SK-N-SH treated with all-trans-retinoic acid at 6 μM for 48 hours (cell line): ENCODE measurements at regions not wholly inside any gene's neighbourhood (a gene's known extent, or its start where the extent isn't known, plus 50 kb on each side); places are given as distances from the start of the nearest gene placed in this dataset.
"Not testable (repeated sequence)": the region's sequence is repeated elsewhere in the genome, so short reads cannot be mapped to it uniquely, and the experiment has no call there.

Source experiments
- ATAC-seq: fragments of 200-7000 bp; cut with Tn5 transposase; 3 replicates; pipeline ENCODE4 v1.9.1; 2020; ENCODE audit warnings: mild to moderate bottlenecking, moderate library complexity
- ARNTL ChIP-seq: fragments of 450-650 bp; formaldehyde crosslinking; IDR thresholded peaks from 2 replicates; pipeline ENCODE4 v1.5.0; 2020; ENCODE audit warnings: low read depth, mild to moderate bottlenecking, moderate library complexity, borderline replicate concordance
- BACH2 ChIP-seq: fragments of 250-450 bp; sonication (Bioruptor Pico); IDR thresholded peaks from 2 replicates; pipeline ENCODE4 v1.9.0; 2021; ENCODE audit warnings: mild to moderate bottlenecking, borderline replicate concordance
- CSDC2 ChIP-seq: fragments of 250-450 bp; sonication (Bioruptor Pico); IDR thresholded peaks from 2 replicates; pipeline ENCODE4 v1.5.0; 2020; ENCODE audit warnings: mild to moderate bottlenecking, moderate library complexity
- ESRRG ChIP-seq: fragments of 250-450 bp; sonication (Bioruptor Pico); IDR thresholded peaks from 2 replicates; pipeline ENCODE4 v1.6.1; 2021; ENCODE audit warnings: mild to moderate bottlenecking
- GLIS3 ChIP-seq: fragments of 250-450 bp; sonication (Bioruptor Pico); IDR thresholded peaks from 2 replicates; pipeline ENCODE4 v1.5.0; 2020; ENCODE audit warnings: mild to moderate bottlenecking, moderate library complexity
- OSR1 ChIP-seq: fragments of 250-450 bp; sonication (Bioruptor Pico); IDR thresholded peaks from 2 replicates; pipeline ENCODE4 v1.8.0; 2022; ENCODE audit warnings: moderate library complexity, mild to moderate bottlenecking, inconsistent platforms
- PATZ1 ChIP-seq: fragments of 250-450 bp; sonication (Bioruptor Pico); IDR thresholded peaks from 2 replicates; pipeline ENCODE4 v1.8.0; 2020; ENCODE audit warnings: mild to moderate bottlenecking, moderate library complexity, borderline replicate concordance
- RARB ChIP-seq: fragments of 250-450 bp; sonication (Bioruptor Pico); IDR thresholded peaks from 2 replicates; pipeline ENCODE4 v1.8.0; 2021; ENCODE audit warnings: mild to moderate bottlenecking, moderate library complexity
- SNAI2 ChIP-seq: fragments of 250-450 bp; sonication (Bioruptor Pico); IDR thresholded peaks from 2 replicates; pipeline ENCODE4 v1.5.0; 2020; ENCODE audit warnings: mild to moderate bottlenecking, moderate library complexity
- TCF4 ChIP-seq: fragments of 250-450 bp; sonication (Bioruptor Pico); IDR thresholded peaks from 2 replicates; pipeline ENCODE4 v1.8.0; 2021; ENCODE audit warnings: mild to moderate bottlenecking, moderate library complexity, borderline replicate concordance
- TOX ChIP-seq: fragments of 250-450 bp; sonication (Bioruptor Pico); IDR thresholded peaks from 2 replicates; pipeline ENCODE4 v1.8.0; 2021; ENCODE audit warnings: mild to moderate bottlenecking, moderate library complexity, borderline replicate concordance
- ZC3H10 ChIP-seq: fragments of 250-450 bp; sonication (Bioruptor Pico); IDR thresholded peaks from 2 replicates; pipeline ENCODE4 v1.5.1; 2021; ENCODE audit warnings: mild to moderate bottlenecking, moderate library complexity
- ZFP3 ChIP-seq: fragments of 250-450 bp; sonication (Bioruptor Pico); IDR thresholded peaks from 2 replicates; pipeline ENCODE4 v1.5.0; 2020; ENCODE audit warnings: mild to moderate bottlenecking, moderate library complexity
- ZFP30 ChIP-seq: fragments of 450-650 bp; formaldehyde crosslinking; IDR thresholded peaks from 2 replicates; pipeline ENCODE4 v1.5.0; 2022; ENCODE audit warnings: mild to moderate bottlenecking, moderate library complexity
- ZNF565 ChIP-seq: fragments of 450-650 bp; formaldehyde crosslinking; conservative IDR thresholded peaks from 2 replicates; pipeline ENCODE4 v1.5.0; 2020; ENCODE audit warnings: low read depth, mild to moderate bottlenecking, moderate library complexity
- ZNF8 ChIP-seq: fragments of 450-650 bp; formaldehyde crosslinking; IDR thresholded peaks from 2 replicates; pipeline ENCODE4 v1.5.0; 2020; ENCODE audit warnings: mild to moderate bottlenecking, moderate library complexity
- TF ChIP-seq, protein P1 (sequence below): fragments of 250-450 bp; sonication (Bioruptor Pico); IDR thresholded peaks from 2 replicates; pipeline ENCODE4 v1.5.0; 2020; ENCODE audit warnings: mild to moderate bottlenecking, moderate library complexity
- TF ChIP-seq, protein P2 (sequence below): fragments of 250-450 bp; sonication (Bioruptor Pico); IDR thresholded peaks from 2 replicates; pipeline ENCODE4 v1.8.0; 2021; ENCODE audit warnings: low read depth, mild to moderate bottlenecking, moderate library complexity, borderline replicate concordance
- TF ChIP-seq, protein P3 (sequence below): fragments of 250-450 bp; sonication (Bioruptor Pico); IDR thresholded peaks from 2 replicates; pipeline ENCODE4 v1.5.1; 2020; ENCODE audit warnings: low read depth, mild to moderate bottlenecking, moderate library complexity

DNA sequence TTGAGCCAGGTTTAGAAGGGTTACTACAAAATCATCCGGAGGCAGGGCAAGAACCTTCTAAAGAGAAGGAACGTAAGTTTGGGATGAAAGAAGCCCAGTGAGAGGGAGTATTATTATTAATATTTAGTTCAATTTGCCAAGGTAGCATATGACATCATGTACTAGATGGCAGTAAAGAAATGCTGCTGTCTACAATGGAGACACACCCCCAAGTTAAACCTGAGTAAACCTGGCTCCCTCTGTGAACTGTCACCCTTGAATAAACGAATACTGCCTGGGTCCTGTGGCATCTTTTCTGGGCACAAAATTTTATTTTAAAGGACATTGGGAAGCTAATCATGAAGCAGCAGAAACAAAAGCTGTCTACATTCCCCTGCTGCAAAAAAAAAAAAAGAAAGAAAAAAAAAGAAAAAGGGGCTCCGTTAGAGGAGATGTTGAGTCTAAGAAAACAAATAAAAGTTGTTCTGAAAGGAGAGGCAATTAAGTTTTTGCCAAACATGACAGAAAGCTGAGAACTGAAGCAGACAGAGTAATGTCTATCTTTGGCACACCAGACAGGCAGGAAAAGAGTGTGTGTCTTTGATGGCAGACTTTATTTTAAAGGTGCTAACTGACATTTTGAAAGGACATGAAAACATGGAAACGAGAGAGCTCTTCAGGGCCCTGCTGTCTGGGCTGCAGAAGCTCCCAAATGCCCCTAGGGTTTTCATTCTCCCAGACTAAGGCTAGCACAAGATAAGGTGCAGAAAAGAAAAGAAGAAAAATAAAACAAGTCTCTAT is 557.7 kb upstream of the CHAC2 start:
- TF ChIP-seq ZNF565 (CRISPR knock-in tag) = no peak
- TF ChIP-seq ZFP3 (CRISPR knock-in tag) = no peak
- no peak for ATAC-seq

- no peak for ATAC-seq
These were observed 558.8 kb upstream of the CHAC2 start for GRCh38 chr2:53208815-53209214.

GRCh38 chr2:53206226-53206625 is 561.4 kb upstream of the CHAC2 start:
- not testable (repeated sequence) for ATAC-seq

More at GRCh38 chr2:53208815-53209214, 558.8 kb upstream of the CHAC2 start:
- TF ChIP-seq GLIS3 (CRISPR knock-in tag) = no peak
- TF ChIP-seq PATZ1 (CRISPR knock-in tag) = no peak
- TF ChIP-seq ZFP30 = no peak
- TF ChIP-seq TCF4 = no peak
- no peak for TF ChIP-seq BACH2 (CRISPR knock-in tag)
- TF ChIP-seq, protein P1, sequence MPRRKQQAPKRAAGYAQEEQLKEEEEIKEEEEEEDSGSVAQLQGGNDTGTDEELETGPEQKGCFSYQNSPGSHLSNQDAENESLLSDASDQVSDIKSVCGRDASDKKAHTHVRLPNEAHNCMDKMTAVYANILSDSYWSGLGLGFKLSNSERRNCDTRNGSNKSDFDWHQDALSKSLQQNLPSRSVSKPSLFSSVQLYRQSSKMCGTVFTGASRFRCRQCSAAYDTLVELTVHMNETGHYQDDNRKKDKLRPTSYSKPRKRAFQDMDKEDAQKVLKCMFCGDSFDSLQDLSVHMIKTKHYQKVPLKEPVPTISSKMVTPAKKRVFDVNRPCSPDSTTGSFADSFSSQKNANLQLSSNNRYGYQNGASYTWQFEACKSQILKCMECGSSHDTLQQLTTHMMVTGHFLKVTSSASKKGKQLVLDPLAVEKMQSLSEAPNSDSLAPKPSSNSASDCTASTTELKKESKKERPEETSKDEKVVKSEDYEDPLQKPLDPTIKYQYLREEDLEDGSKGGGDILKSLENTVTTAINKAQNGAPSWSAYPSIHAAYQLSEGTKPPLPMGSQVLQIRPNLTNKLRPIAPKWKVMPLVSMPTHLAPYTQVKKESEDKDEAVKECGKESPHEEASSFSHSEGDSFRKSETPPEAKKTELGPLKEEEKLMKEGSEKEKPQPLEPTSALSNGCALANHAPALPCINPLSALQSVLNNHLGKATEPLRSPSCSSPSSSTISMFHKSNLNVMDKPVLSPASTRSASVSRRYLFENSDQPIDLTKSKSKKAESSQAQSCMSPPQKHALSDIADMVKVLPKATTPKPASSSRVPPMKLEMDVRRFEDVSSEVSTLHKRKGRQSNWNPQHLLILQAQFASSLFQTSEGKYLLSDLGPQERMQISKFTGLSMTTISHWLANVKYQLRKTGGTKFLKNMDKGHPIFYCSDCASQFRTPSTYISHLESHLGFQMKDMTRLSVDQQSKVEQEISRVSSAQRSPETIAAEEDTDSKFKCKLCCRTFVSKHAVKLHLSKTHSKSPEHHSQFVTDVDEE (CRISPR knock-in tag) = no peak
- no peak for TF ChIP-seq ZNF565 (CRISPR knock-in tag)
- no peak for TF ChIP-seq ZFP3 (CRISPR knock-in tag)
- TF ChIP-seq ZC3H10 (CRISPR knock-in tag) = no peak
- TF ChIP-seq, protein P2, sequence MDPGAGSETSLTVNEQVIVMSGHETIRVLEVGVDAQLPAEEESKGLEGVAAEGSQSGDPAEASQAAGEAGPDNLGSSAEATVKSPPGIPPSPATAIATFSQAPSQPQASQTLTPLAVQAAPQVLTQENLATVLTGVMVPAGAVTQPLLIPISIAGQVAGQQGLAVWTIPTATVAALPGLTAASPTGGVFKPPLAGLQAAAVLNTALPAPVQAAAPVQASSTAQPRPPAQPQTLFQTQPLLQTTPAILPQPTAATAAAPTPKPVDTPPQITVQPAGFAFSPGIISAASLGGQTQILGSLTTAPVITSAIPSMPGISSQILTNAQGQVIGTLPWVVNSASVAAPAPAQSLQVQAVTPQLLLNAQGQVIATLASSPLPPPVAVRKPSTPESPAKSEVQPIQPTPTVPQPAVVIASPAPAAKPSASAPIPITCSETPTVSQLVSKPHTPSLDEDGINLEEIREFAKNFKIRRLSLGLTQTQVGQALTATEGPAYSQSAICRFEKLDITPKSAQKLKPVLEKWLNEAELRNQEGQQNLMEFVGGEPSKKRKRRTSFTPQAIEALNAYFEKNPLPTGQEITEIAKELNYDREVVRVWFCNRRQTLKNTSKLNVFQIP (CRISPR knock-in tag) = no peak
- no peak for TF ChIP-seq SNAI2 (CRISPR knock-in tag)
- TF ChIP-seq OSR1 = no peak
- no peak for TF ChIP-seq ESRRG
- TF ChIP-seq TOX (CRISPR knock-in tag) = no peak

GRCh38 chr2:53202063-53202462 is 565.5 kb upstream of the CHAC2 start:
- ATAC-seq = peak; percentile 83
- TF ChIP-seq, protein P2 (CRISPR knock-in tag) = no peak
- TF ChIP-seq, protein P1 (CRISPR knock-in tag) = no peak
- TF ChIP-seq TOX (CRISPR knock-in tag) (no peak), ZC3H10 (CRISPR knock-in tag) (no peak), PATZ1 (CRISPR knock-in tag) (no peak), GLIS3 (CRISPR knock-in tag) (no peak), ZFP30 (no peak), SNAI2 (CRISPR knock-in tag) (no peak), ZFP3 (CRISPR knock-in tag) (no peak), ARNTL (CRISPR knock-in tag) (no peak), RARB (CRISPR knock-in tag) (no peak), ZNF8 (CRISPR knock-in tag) (no peak), CSDC2 (CRISPR knock-in tag) (no peak), ZNF565 (CRISPR knock-in tag) (no peak)
- TF ChIP-seq, protein P3, sequence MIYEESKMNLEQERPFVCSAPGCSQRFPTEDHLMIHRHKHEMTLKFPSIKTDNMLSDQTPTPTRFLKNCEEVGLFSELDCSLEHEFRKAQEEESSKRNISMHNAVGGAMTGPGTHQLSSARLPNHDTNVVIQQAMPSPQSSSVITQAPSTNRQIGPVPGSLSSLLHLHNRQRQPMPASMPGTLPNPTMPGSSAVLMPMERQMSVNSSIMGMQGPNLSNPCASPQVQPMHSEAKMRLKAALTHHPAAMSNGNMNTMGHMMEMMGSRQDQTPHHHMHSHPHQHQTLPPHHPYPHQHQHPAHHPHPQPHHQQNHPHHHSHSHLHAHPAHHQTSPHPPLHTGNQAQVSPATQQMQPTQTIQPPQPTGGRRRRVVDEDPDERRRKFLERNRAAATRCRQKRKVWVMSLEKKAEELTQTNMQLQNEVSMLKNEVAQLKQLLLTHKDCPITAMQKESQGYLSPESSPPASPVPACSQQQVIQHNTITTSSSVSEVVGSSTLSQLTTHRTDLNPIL (CRISPR knock-in tag) = no peak
